ENCODE measurements at regions not wholly inside any gene's neighbourhood (a gene's known extent, or its start where the extent isn't known, plus 50 kb on each side); places are given as distances from the start of the nearest gene placed in this dataset.

DNA sequence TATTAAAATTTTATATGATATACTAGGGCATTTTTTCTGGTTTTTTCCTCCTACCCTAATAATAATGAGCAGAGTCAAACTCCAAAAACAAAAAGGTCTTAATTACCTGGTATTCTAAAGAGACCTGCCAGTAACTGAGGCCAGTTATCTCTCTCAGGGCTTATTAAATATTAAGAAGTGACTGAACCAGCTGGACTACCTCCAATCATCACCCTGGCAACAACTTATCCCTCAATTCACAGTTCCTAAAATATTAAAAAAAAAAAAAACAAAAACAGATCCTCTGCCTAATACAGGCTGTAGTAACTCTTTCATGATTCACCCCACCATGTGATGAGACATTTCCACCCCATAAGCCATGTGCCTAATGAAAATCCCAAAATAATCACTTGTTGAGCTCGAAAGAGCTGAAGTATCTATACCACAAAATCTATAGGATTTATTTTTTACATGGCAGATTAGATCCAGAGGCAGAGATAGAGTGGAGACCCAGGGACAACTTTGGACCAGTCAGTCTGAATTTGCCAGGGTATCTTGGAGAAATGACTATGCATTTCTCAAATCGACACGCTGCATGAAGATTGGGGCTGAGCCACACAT is 698.0 kb downstream of the FAT4 start:
- H3K9me3 Mint-ChIP-seq (ENCODE audit: unreplicated experiment): no peaks in the 10 kb centered on the region
- H3K27me3 Mint-ChIP-seq (ENCODE audit: unreplicated experiment): no peaks in the 10 kb centered on the region
- H3K36me3 Mint-ChIP-seq (ENCODE audit: low read depth, unreplicated experiment): no peaks in the 10 kb centered on the region
- no peak overlapping the region for H3K27ac Mint-ChIP-seq (ENCODE audit: unreplicated experiment)
- H3K4me1 Mint-ChIP-seq (ENCODE audit: unreplicated experiment): no peaks in the 10 kb centered on the region
- TF ChIP-seq, protein P1, sequence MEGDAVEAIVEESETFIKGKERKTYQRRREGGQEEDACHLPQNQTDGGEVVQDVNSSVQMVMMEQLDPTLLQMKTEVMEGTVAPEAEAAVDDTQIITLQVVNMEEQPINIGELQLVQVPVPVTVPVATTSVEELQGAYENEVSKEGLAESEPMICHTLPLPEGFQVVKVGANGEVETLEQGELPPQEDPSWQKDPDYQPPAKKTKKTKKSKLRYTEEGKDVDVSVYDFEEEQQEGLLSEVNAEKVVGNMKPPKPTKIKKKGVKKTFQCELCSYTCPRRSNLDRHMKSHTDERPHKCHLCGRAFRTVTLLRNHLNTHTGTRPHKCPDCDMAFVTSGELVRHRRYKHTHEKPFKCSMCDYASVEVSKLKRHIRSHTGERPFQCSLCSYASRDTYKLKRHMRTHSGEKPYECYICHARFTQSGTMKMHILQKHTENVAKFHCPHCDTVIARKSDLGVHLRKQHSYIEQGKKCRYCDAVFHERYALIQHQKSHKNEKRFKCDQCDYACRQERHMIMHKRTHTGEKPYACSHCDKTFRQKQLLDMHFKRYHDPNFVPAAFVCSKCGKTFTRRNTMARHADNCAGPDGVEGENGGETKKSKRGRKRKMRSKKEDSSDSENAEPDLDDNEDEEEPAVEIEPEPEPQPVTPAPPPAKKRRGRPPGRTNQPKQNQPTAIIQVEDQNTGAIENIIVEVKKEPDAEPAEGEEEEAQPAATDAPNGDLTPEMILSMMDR (IDR thresholded peaks at IDR 0.05; ENCODE audit: unreplicated experiment): no peak
- H3K4me3 Mint-ChIP-seq (ENCODE audit: unreplicated experiment): no peak overlapping the region
- DNase-seq (ENCODE audit: low spot score): no peak

DNA sequence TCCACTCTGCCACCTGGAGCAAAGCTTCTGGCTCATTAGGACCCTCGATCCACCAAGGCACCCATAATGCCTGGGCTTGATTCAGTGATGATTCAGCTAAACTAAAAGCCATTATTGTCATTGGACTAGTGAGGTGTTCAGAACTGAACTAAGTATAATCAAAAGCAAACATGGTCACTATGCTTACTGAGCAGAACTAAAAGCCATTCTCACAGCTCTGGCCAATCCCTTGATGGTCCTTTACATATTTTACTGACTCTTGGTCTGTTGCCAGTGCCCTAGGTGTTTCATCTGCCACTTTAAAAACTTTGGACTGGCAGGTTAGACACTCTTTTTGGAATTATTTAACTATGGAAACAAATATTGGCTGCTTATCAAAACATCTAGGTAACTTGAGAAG is 703.5 kb downstream of the FAT4 start:
- Mint-ChIP-seq H3K4me3 (ENCODE audit: unreplicated experiment) (no peak overlapping the region), H3K4me1 (ENCODE audit: unreplicated experiment) (no peaks in the 10 kb centered on the region), H3K27me3 (ENCODE audit: unreplicated experiment) (no peaks in the 10 kb centered on the region), H3K27ac (ENCODE audit: unreplicated experiment) (no peak overlapping the region), H3K9me3 (ENCODE audit: unreplicated experiment) (no peaks in the 10 kb centered on the region), H3K36me3 (ENCODE audit: low read depth, unreplicated experiment) (no peaks in the 10 kb centered on the region)
- TF ChIP-seq, protein P1 (IDR thresholded peaks at IDR 0.05; ENCODE audit: unreplicated experiment): no peak
- DNase-seq (ENCODE audit: low spot score): no peak

DNA sequence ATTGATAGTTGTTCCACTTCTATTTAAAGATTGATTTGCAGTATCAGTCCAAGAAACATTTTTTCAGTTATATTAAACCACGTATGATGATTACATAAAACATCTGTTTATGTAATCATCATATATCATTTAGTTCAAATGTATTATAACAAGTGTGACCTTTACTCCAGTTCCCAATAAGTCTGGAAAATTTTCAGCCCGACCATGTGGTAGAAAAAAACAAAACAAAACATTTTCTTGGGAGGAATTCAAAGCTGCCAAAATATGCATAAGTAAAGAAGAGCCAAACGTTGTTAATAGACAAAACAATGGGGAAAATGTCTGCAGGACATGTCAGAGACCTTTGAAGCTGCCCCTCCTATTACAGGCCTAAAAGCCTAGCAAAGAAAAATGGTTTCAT is 709.1 kb downstream of the FAT4 start:
- no peaks in the 10 kb centered on the region for H3K36me3 Mint-ChIP-seq (ENCODE audit: low read depth, unreplicated experiment)
- no peaks in the 10 kb centered on the region for H3K9me3 Mint-ChIP-seq (ENCODE audit: unreplicated experiment)
- no peaks in the 10 kb centered on the region for H3K27me3 Mint-ChIP-seq (ENCODE audit: unreplicated experiment)
- no peak overlapping the region for H3K4me3 Mint-ChIP-seq (ENCODE audit: unreplicated experiment)
- no peak overlapping the region for H3K27ac Mint-ChIP-seq (ENCODE audit: unreplicated experiment)
- TF ChIP-seq, protein P1 (IDR thresholded peaks at IDR 0.05; ENCODE audit: unreplicated experiment): no peak
- no peak for DNase-seq (ENCODE audit: low spot score)
- H3K4me1 Mint-ChIP-seq (ENCODE audit: unreplicated experiment): no peaks in the 10 kb centered on the region

DNA sequence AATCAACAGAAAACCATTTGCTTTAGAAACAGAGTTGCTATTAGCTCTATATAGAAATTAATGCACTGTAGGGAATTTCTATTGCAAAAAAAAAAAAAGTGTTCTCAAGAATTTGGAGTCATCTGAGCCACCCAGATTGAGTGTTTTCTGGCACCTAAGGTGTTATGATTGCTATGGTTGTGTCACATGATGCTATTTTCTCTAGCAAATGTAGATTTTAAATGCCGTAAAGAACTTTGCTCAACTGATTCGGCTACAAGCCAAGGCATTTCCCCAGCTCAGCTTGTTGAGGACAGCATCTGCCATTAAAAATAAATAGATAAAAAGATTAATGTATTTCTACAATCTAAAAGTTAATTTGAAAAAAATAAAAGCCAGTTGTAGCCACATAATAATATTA is 712.8 kb downstream of the FAT4 start:
- Mint-ChIP-seq H3K9me3 (ENCODE audit: unreplicated experiment) (peaks cover 7% of the 10 kb centered on the region), H3K36me3 (ENCODE audit: low read depth, unreplicated experiment) (no peaks in the 10 kb centered on the region), H3K27ac (ENCODE audit: unreplicated experiment) (no peak overlapping the region), H3K4me3 (ENCODE audit: unreplicated experiment) (no peak overlapping the region), H3K27me3 (ENCODE audit: unreplicated experiment) (peaks cover 1% of the 10 kb centered on the region), H3K4me1 (ENCODE audit: unreplicated experiment) (no peaks in the 10 kb centered on the region)
- TF ChIP-seq, protein P1 (IDR thresholded peaks at IDR 0.05; ENCODE audit: unreplicated experiment): no peak
- no peak for DNase-seq (ENCODE audit: low spot score)

DNA sequence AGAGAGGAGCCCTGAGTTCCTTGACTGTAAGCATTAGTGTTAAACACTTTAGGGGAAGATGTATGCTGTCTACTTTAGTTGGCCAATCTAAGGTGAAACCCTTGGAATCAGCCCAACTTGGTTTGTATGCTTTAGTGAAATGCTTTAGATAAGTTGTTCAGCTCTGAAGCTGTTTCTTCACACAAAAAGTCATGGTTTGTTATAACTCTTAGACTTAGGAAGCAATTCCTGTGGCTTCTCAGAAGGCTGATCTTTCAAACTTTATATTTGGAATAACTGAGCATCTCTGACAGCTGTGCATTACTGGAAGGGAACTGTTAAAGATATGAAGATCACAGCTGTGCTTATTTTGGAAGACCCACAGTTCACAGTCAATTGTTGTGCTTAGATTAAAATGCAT is 714.1 kb downstream of the FAT4 start:
- H3K9me3 Mint-ChIP-seq (ENCODE audit: unreplicated experiment): peaks cover 7% of the 10 kb centered on the region
- no peak for DNase-seq (ENCODE audit: low spot score)

More for the DNA sequence above, 714.1 kb downstream of the FAT4 start:
- no peak overlapping the region for H3K27ac Mint-ChIP-seq (ENCODE audit: unreplicated experiment)
- TF ChIP-seq, protein P1 (IDR thresholded peaks at IDR 0.05; ENCODE audit: unreplicated experiment): no peak
- H3K36me3 Mint-ChIP-seq (ENCODE audit: low read depth, unreplicated experiment): no peaks in the 10 kb centered on the region
- peaks cover 1% of the 10 kb centered on the region for H3K27me3 Mint-ChIP-seq (ENCODE audit: unreplicated experiment)
- no peak overlapping the region for H3K4me3 Mint-ChIP-seq (ENCODE audit: unreplicated experiment)
- H3K4me1 Mint-ChIP-seq (ENCODE audit: unreplicated experiment): no peaks in the 10 kb centered on the region
